Loucy (cell line): ENCODE measurements at regions not wholly inside any gene's neighbourhood (a gene's known extent, or its start where the extent isn't known, plus 50 kb on each side); places are given as distances from the start of the nearest gene placed in this dataset.

ENCODE experiments used
- H2AFZ ChIP-seq: fragments of 200-600 bp; sonication (generic); 2 replicates; pipeline ENCODE4 v1.6.0; 2016; ENCODE audit warnings: antibody characterized with exemption, mild to moderate bottlenecking, low read length, moderate library complexity
- H3F3A ChIP-seq: fragments of 200-600 bp; 2 replicates; pipeline ENCODE4 v1.6.0; 2016; ENCODE audit warnings: antibody characterized with exemption, low read depth, mild to moderate bottlenecking
- H3K27me3 ChIP-seq: fragments of 200-600 bp; sonication (generic); 2 replicates; pipeline ENCODE4 v1.6.1; 2014; ENCODE audit warnings: low read length, mild to moderate bottlenecking; ENCODE audit not compliant: insufficient read depth, poor library complexity, severe bottlenecking
- H3K36me3 ChIP-seq: fragments of 200-600 bp; sonication (generic); 2 replicates; pipeline ENCODE4 v1.6.1; 2016; ENCODE audit warnings: low read length; ENCODE audit not compliant: insufficient read depth
- H3K4me1 ChIP-seq: fragments of 200-600 bp; sonication (generic); 2 replicates; pipeline ENCODE4 v1.5.1; 2014; ENCODE audit warnings: low read length, mild to moderate bottlenecking; ENCODE audit not compliant: insufficient read depth, poor library complexity, severe bottlenecking
- H3K4me2 ChIP-seq: fragments of 200-600 bp; sonication (generic); 2 replicates; pipeline ENCODE4 v1.6.0; 2014; ENCODE audit warnings: antibody characterized with exemption, low read length, low read depth, mild to moderate bottlenecking; ENCODE audit not compliant: poor library complexity, severe bottlenecking
- H3K4me3 ChIP-seq: fragments of 200-600 bp; sonication (generic); 2 replicates; pipeline ENCODE4 v1.5.1; 2014; ENCODE audit warnings: low read length, mild to moderate bottlenecking, mixed read lengths; ENCODE audit not compliant: poor library complexity, severe bottlenecking
- H3K79me2 ChIP-seq: fragments of 200-600 bp; sonication (generic); 2 replicates; pipeline ENCODE4 v1.6.1; 2014; ENCODE audit warnings: low read length; ENCODE audit not compliant: insufficient read depth
- H3K9ac ChIP-seq: fragments of 200-600 bp; sonication (generic); 2 replicates; pipeline ENCODE4 v1.6.0; 2014; ENCODE audit warnings: mild to moderate bottlenecking, low read depth, low read length, moderate library complexity; ENCODE audit not compliant: poor library complexity, severe bottlenecking
- H3K9me2 ChIP-seq: fragments of 200-600 bp; sonication (generic); replicated peaks from 2 replicates; pipeline ENCODE4 v1.6.1; 2016; ENCODE audit warnings: low read depth, low read length, mixed read lengths
- H3K9me3 ChIP-seq: fragments of 200-600 bp; sonication (generic); 2 replicates; pipeline ENCODE4 v1.6.1; 2014; ENCODE audit warnings: mild to moderate bottlenecking, antibody characterized with exemption, low read length, low read depth; ENCODE audit not compliant: insufficient read depth
- H4K20me1 ChIP-seq: fragments of 200-600 bp; sonication (generic); 2 replicates; pipeline ENCODE4 v1.6.0; 2014; ENCODE audit warnings: antibody characterized with exemption, low read length, mild to moderate bottlenecking; ENCODE audit not compliant: insufficient read depth, poor library complexity, severe bottlenecking
- EZH2phosphoT487 ChIP-seq: fragments of 200-600 bp; IDR thresholded peaks from 2 replicates; pipeline ENCODE4 v1.6.1; 2018; ENCODE audit warnings: antibody characterized with exemption, mild to moderate bottlenecking, moderate library complexity, borderline replicate concordance
- TF ChIP-seq, protein P1 (sequence below): fragments of 200-600 bp; sonication (generic); conservative IDR thresholded peaks from 2 replicates; pipeline ENCODE4 v1.5.1; 2014; ENCODE audit warnings: mild to moderate bottlenecking, antibody characterized with exemption, low read length

DNA sequence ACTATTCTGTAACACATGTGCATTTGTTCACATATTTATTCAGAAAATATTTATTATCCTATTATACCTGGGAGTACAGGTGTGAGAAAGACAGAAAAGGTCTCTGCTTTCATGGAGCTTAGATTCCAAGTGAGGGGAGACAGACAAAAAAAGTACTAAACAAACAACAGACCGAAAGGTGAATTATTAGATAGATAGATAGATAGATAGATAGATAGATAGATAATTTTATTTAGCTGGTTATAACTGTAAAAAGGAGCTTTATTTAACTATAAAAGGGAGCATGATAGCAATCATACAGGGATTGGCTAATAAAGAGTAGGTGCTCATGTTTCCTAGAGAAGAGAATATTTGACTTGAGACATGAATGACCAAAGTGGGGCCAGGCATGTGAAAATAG, 119.4 kb downstream of the TNFSF18 start:
- H3K9me2 ChIP-seq = no peaks in the 10 kb centered on the region
- H3K9ac ChIP-seq = no peak overlapping the region
- H2AFZ ChIP-seq = no peak overlapping the region
- H3K27me3 ChIP-seq = no peaks in the 10 kb centered on the region
- peaks cover 24% of the 10 kb centered on the region for H3K4me1 ChIP-seq
- H3F3A ChIP-seq = no peaks in the 10 kb centered on the region
- TF ChIP-seq EZH2phosphoT487 = no peak
- TF ChIP-seq, protein P1, sequence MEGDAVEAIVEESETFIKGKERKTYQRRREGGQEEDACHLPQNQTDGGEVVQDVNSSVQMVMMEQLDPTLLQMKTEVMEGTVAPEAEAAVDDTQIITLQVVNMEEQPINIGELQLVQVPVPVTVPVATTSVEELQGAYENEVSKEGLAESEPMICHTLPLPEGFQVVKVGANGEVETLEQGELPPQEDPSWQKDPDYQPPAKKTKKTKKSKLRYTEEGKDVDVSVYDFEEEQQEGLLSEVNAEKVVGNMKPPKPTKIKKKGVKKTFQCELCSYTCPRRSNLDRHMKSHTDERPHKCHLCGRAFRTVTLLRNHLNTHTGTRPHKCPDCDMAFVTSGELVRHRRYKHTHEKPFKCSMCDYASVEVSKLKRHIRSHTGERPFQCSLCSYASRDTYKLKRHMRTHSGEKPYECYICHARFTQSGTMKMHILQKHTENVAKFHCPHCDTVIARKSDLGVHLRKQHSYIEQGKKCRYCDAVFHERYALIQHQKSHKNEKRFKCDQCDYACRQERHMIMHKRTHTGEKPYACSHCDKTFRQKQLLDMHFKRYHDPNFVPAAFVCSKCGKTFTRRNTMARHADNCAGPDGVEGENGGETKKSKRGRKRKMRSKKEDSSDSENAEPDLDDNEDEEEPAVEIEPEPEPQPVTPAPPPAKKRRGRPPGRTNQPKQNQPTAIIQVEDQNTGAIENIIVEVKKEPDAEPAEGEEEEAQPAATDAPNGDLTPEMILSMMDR = no peak
- no peaks in the 10 kb centered on the region for H3K9me3 ChIP-seq
- H3K36me3 ChIP-seq = no peaks in the 10 kb centered on the region
- no peaks in the 10 kb centered on the region for H3K79me2 ChIP-seq
- no peak overlapping the region for H3K4me3 ChIP-seq
- H4K20me1 ChIP-seq = no peaks in the 10 kb centered on the region
- no peak overlapping the region for H3K4me2 ChIP-seq

- Histone ChIP-seq H3K9me2 (no peaks in the 10 kb centered on the region), H3F3A (no peaks in the 10 kb centered on the region), H3K9me3 (no peaks in the 10 kb centered on the region), H3K4me2 (no peak overlapping the region), H3K27me3 (no peaks in the 10 kb centered on the region), H3K9ac (no peak overlapping the region), H3K36me3 (no peaks in the 10 kb centered on the region), H3K4me1 (peaks cover 23% of the 10 kb centered on the region), H3K4me3 (no peak overlapping the region), H2AFZ (no peak overlapping the region), H4K20me1 (no peaks in the 10 kb centered on the region), H3K79me2 (no peaks in the 10 kb centered on the region)
- no peak for TF ChIP-seq EZH2phosphoT487
- TF ChIP-seq, protein P1 = no peak
Observed at GRCh38 chr1:172931761-172932160, 119.0 kb downstream of the TNFSF18 start.

DNA sequence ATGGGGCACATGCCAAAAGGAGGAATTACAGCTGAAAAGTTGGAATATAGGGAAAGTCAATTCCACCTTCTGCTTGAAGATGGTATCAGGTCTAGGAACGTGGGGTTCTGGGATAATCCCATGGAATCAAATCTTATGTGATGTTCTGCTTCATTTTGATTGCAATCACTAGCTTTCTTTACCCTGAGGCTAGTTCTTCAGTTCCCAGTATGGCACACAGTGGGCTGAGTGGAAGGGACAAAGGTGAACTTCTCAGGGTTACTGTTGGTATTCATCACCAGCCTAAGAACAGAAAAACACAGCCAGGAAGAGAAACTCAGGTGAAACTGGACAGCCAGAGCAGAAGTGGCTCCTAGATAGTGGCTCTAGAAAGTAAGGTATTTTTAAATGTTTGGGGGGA, 117.8 kb downstream of the TNFSF18 start:
- Histone ChIP-seq H3K9me2 (no peaks in the 10 kb centered on the region), H3K4me2 (no peak overlapping the region), H3K27me3 (no peaks in the 10 kb centered on the region), H4K20me1 (no peaks in the 10 kb centered on the region), H3K36me3 (no peaks in the 10 kb centered on the region), H3K4me3 (no peak overlapping the region), H3K9me3 (no peaks in the 10 kb centered on the region), H3K9ac (no peak overlapping the region), H3F3A (no peaks in the 10 kb centered on the region), H3K4me1 (peaks cover 23% of the 10 kb centered on the region), H3K79me2 (no peaks in the 10 kb centered on the region), H2AFZ (no peak overlapping the region)
- TF ChIP-seq, protein P1 = no peak
- no peak for TF ChIP-seq EZH2phosphoT487
